Uterus (tissue), 3 donors: ENCODE measurements at regions not wholly inside any gene's neighbourhood (a gene's known extent, or its start where the extent isn't known, plus 50 kb on each side); places are given as distances from the start of the nearest gene placed in this dataset.

Source experiments
- DNase-seq, 2 donors: peaks; one replicate each; pipeline ENCODE4 v3.0.0-alpha.2; 2019 to 2020
- H3K27ac ChIP-seq, 2 donors: fragments of 200-600 bp; sonication (generic); 1 replicate in 1 of 2; 2 replicates in 1 of 2; pipeline ENCODE4 v1.5.1; 2016 to 2018
- H3K27me3 ChIP-seq, 2 donors: fragments of 200-600 bp; sonication (generic); one replicate each; pipeline ENCODE4 v1.5.1; 2018 to 2019; ENCODE audit warnings: control low read depth in 1 of 2
- H3K36me3 ChIP-seq, 2 donors: fragments of 200-600 bp; sonication (generic); one replicate each; pipeline ENCODE4 v1.5.1; 2019; ENCODE audit warnings: control low read depth in 1 of 2
- H3K4me1 ChIP-seq, 2 donors: fragments of 200-600 bp; sonication (generic); one replicate each; pipeline ENCODE4 v1.5.1; 2018 to 2019; ENCODE audit warnings: control low read depth in 1 of 2
- H3K4me3 ChIP-seq, 2 donors: fragments of 200-600 bp; sonication (generic); 1 replicate in 1 of 2; 2 replicates in 1 of 2; pipeline ENCODE4 v1.5.1; 2018 to 2019; ENCODE audit warnings: mild to moderate bottlenecking in 1 of 2
- H3K9me3 ChIP-seq, 2 donors: fragments of 200-600 bp; sonication (generic); one replicate each; pipeline ENCODE4 v1.5.1; 2019; ENCODE audit warnings: control low read depth in 1 of 2
- POLR2A ChIP-seq, 2 donors: fragments of 450-650 bp; IDR thresholded peaks; one replicate each; pipeline ENCODE4 v1.6.1; 2016; ENCODE audit warnings: antibody characterized with exemption in 2 of 2, mild to moderate bottlenecking in 1 of 2, moderate library complexity in 1 of 2
- intact Hi-C: fragments of 100-400 bp; cut with DNase I; formaldehyde crosslinking; loops from one replicate; pipeline ENCODE4 v1.15.1; 2023; ENCODE audit warnings: low total_unique reads
- TF ChIP-seq, protein P1 (sequence below), 4 experiments: fragments of 200-600 bp in 2 of 4; fragments of 450-650 bp in 2 of 4; sonication (generic) in 2 of 4; IDR thresholded peaks; one replicate each; pipeline ENCODE4 v1.5.1; 2016 to 2019; ENCODE audit warnings: antibody characterized with exemption in 4 of 4, mild to moderate bottlenecking in 2 of 4, moderate library complexity in 1 of 4
- donor health status: DM: yes; HTN: yes; CAD: no.

DNA sequence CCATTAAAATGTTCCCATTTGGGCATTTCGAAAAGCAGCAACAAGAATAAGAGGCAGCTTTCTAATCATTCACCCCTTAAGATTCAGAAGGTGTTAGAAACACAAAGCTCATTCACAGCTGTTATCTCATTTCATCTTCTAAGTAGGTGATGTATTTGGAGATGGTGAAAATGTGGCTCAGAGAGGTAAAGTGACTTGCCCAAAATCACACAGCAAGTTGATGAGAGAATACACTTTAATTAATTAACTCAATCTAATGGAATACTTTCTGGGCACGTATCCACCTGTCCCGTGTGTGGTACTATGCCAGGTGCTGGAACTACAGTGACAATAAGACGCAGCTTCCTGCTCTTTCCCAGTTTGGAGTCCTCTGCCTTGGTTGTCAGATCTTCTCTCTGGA, 147.4 kb upstream of the LRFN2 start:
- Histone ChIP-seq H3K9me3 (no peaks in the 10 kb centered on the region), H3K4me1 (no peaks in the 10 kb centered on the region), H3K4me3 (no peak overlapping the region), H3K36me3 (no peaks in the 10 kb centered on the region), H3K27ac (no peak overlapping the region), H3K27me3 (no peaks in the 10 kb centered on the region)
- no peak for DNase-seq
- TF ChIP-seq POLR2A (IDR thresholded peaks at IDR 0.05): no peak
- intact Hi-C loops: no loop called here

DNA sequence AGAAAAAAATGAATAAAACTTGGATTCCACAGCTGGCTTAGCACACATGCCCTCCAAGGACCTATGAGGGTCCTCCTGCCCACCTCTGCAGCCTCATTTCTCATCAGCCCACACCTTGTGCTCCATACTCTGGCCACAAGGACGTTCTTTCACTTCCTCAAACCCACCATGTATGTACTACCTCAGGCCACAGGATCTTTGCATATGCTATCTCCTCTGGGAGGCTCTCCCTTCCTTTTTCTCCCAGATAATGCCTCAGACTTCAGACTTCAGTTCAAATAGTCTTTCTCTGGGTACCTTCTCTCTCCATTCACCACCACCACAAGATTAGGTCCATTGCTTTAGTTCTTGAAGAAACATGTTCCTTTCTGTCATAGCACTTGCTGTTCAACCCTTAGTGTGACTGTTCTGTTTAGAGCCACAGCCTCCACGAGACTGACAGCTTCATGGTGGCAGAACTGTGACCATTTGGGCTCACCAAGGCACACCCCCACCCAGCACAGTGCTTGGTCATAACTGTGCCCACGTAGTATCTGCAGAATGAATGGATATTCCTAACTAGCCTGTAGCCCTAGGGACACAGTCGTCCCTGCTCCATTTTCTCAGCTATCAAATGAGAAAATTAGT, 146.7 kb upstream of the LRFN2 start:
- H3K4me1 ChIP-seq: no peaks in the 10 kb centered on the region
- no peaks in the 10 kb centered on the region for H3K9me3 ChIP-seq
- H3K27me3 ChIP-seq: no peaks in the 10 kb centered on the region
- TF ChIP-seq, protein P1, sequence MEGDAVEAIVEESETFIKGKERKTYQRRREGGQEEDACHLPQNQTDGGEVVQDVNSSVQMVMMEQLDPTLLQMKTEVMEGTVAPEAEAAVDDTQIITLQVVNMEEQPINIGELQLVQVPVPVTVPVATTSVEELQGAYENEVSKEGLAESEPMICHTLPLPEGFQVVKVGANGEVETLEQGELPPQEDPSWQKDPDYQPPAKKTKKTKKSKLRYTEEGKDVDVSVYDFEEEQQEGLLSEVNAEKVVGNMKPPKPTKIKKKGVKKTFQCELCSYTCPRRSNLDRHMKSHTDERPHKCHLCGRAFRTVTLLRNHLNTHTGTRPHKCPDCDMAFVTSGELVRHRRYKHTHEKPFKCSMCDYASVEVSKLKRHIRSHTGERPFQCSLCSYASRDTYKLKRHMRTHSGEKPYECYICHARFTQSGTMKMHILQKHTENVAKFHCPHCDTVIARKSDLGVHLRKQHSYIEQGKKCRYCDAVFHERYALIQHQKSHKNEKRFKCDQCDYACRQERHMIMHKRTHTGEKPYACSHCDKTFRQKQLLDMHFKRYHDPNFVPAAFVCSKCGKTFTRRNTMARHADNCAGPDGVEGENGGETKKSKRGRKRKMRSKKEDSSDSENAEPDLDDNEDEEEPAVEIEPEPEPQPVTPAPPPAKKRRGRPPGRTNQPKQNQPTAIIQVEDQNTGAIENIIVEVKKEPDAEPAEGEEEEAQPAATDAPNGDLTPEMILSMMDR (IDR thresholded peaks at IDR 0.05): no peak
- TF ChIP-seq POLR2A (IDR thresholded peaks at IDR 0.05): no peak
- intact Hi-C loops: no loop called here
- no peak overlapping the region for H3K27ac ChIP-seq
- H3K36me3 ChIP-seq: no peaks in the 10 kb centered on the region
- no peak for DNase-seq
- H3K4me3 ChIP-seq: no peak overlapping the region

DNA sequence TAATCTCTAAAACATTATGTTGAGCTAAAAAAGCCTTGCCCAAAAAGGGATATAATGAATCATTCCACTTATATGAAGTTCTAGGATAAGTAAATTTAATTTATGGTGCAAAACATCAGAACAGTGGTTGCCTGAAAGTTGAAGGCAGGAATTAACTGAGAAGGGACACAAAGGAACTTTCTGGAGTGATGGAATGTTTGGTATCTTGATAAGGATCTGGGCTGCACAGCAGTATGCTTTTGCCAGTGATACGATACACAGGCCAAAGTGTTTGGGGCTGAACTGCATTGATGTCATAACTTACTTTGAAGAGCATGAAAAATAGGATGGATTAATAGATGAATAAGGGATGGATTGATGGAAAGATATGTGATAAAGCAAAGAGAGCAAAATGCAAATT, 146.1 kb upstream of the LRFN2 start:
- Histone ChIP-seq H3K9me3 (no peaks in the 10 kb centered on the region), H3K4me3 (no peak overlapping the region), H3K27ac (no peak overlapping the region), H3K36me3 (no peaks in the 10 kb centered on the region), H3K27me3 (no peaks in the 10 kb centered on the region), H3K4me1 (no peaks in the 10 kb centered on the region)
- intact Hi-C loops: no loop called here
- TF ChIP-seq POLR2A (IDR thresholded peaks at IDR 0.05): no peak
- TF ChIP-seq, protein P1 (IDR thresholded peaks at IDR 0.05): no peak
- DNase-seq: no peak

DNA sequence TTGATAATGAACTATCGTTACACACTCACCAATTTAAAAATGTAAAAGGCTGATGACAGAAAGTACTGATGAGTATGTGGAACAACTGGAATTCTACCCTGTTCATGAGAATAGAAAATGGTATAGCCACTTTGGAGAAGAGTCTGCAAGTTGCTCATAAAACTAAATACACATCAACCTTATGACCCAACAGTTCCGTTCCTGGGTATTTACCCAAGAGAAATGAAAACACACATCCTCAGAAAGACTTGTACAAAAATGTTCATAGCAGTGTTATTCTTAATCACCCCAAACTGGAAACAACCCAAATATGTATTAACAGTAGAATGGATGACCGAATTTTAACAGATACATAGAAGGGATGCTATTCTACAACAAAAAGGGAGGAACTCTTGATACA, 145.7 kb upstream of the LRFN2 start:
- intact Hi-C loops: no loop called here
- Histone ChIP-seq H3K27ac (no peak overlapping the region), H3K4me1 (no peaks in the 10 kb centered on the region), H3K27me3 (no peaks in the 10 kb centered on the region), H3K9me3 (no peaks in the 10 kb centered on the region), H3K4me3 (no peak overlapping the region), H3K36me3 (no peaks in the 10 kb centered on the region)
- DNase-seq: no peak
- TF ChIP-seq, protein P1 (IDR thresholded peaks at IDR 0.05): no peak
- no peak for TF ChIP-seq POLR2A (IDR thresholded peaks at IDR 0.05)

DNA sequence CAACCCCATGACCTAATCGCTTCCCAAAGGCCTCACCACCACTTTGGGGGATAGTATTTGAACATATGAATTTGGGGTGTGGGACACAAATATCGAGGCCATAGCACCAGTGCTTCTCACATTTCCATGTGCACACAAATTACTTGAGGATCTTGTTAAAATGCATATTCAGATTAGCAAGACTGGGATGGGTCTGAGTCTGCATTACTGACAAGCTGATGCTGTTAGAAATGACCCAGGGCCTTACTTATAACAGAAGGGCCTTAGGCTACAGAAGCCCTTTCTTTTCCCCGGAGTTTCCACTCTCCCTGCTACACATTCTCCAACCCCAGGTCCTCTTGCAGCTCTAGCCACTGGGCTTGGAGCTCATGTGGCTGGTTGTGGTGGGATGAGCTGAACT, 141.5 kb upstream of the LRFN2 start:
- Histone ChIP-seq H3K36me3 (no peaks in the 10 kb centered on the region), H3K27ac (no peak overlapping the region), H3K9me3 (no peaks in the 10 kb centered on the region), H3K4me3 (no peak overlapping the region), H3K4me1 (no peaks in the 10 kb centered on the region), H3K27me3 (no peaks in the 10 kb centered on the region)
- intact Hi-C loops: no loop called here
- DNase-seq: no peak
- TF ChIP-seq, protein P1 (IDR thresholded peaks at IDR 0.05): no peak
- TF ChIP-seq POLR2A (IDR thresholded peaks at IDR 0.05): no peak

DNA sequence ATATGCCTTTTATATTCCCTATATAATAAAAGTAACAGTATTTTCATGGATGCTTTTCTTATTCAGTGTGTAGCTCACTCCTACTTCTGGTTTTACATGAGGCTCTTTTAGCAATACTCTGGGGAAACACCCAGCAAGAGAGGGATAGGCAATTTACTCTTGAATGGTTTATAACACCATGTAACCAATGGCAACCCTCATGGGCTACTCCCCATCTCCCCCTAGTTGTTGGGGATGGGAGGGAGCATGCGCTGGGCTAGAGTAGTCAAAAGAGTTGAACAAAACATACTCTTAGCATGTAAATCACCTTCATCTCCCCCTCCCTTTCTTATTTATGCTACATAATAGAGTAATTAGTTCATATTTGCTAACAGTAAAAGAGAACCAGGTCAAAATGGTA, 140.1 kb upstream of the LRFN2 start:
- no peak for DNase-seq
- no peaks in the 10 kb centered on the region for H3K36me3 ChIP-seq
- H3K27ac ChIP-seq: no peak overlapping the region
- no peaks in the 10 kb centered on the region for H3K27me3 ChIP-seq
- TF ChIP-seq, protein P1 (IDR thresholded peaks at IDR 0.05): no peak
- no peak overlapping the region for H3K4me3 ChIP-seq
- no peaks in the 10 kb centered on the region for H3K4me1 ChIP-seq
- no peaks in the 10 kb centered on the region for H3K9me3 ChIP-seq
- intact Hi-C loops: no loop called here
